ENCODE measurements at regions not wholly inside any gene's neighbourhood (a gene's known extent, or its start where the extent isn't known, plus 50 kb on each side); places are given as distances from the start of the nearest gene placed in this dataset.
"Not testable (repeated sequence)": the region's sequence is repeated elsewhere in the genome, so short reads cannot be mapped to it uniquely, and the experiment has no call there.

GRCh38 chr5:125085797-125086505 is 339.5 kb upstream of the ZNF608 start:
- DNase-seq (ENCODE audit: low spot score), result no peak

- DNase-seq (ENCODE audit: low spot score), result no peak
Observed at GRCh38 chr5:125088522-125089105, 342.2 kb upstream of the ZNF608 start.

DNA sequence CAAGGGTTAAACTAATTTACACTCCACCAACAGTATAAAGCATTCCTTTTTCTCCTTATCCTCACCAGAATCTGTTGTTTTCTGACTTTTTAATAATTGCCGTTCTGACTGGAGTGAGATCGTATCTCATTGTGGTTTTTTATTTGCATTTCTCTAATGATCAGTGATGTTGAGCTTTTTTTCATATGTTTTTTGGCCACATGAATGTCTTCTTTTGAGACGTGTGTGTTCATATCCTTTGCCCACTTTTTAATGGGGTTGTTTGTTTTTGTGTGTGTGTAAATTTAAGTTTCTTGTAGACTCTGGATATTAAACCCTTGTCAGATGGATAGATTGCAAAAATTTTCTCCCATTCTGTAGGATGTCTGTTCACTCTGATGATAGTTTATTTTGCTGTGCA is 345.7 kb upstream of the ZNF608 start:
- not testable (repeated sequence) for DNase-seq (ENCODE audit: low spot score)

DNA sequence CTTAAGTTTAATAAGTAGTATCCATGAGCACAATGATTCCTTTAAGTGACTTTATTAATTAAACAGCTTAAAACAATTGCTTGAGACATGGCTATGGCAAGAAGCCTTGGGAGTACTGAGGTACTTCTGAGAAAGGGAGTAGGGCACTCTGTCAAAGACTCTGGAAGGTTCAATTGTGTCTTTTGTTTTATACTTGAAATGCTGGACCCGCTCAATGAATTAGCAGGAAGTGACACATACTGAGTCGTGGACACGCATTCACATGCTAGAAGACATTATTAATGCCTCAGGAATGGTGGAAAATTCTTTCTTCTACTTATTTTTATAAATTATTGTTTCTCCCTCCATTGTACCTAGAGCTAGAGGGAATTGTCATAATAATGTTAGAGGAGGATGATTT is 347.3 kb upstream of the ZNF608 start:
- DNase-seq (ENCODE audit: low spot score), result peak; percentile 80

GRCh38 chr5:125100342-125100741 is 353.9 kb upstream of the ZNF608 start:
- DNase-seq (ENCODE audit: low spot score), result no peak

- DNase-seq (ENCODE audit: low spot score), result no peak
Observed at GRCh38 chr5:125100951-125101350, 354.5 kb upstream of the ZNF608 start.

DNA sequence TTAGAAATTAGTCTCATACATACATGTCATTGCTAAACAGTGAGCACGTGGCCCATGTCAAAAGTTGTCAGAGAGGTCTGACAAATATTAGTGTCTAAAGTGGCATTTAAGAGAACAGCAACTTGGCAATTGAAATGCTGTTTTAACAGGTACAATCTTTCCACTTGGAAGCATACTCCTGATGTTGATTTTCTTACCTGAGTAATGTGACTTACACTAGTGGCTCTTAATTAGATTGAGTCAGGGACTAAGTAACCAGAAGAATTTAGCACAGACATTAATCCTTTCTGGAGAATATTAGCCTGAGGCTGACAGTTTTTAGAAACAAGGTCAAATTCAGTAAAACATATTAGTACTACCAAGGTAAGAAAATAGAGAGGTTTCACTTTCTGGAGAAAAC is 357.0 kb upstream of the ZNF608 start:
- no peak for DNase-seq (ENCODE audit: low spot score)

GRCh38 chr5:125106271-125106670 is 359.8 kb upstream of the ZNF608 start:
- no peak for DNase-seq (ENCODE audit: low spot score)

GRCh38 chr5:125106881-125107280 is 360.4 kb upstream of the ZNF608 start:
- DNase-seq (ENCODE audit: low spot score), result no peak

DNA sequence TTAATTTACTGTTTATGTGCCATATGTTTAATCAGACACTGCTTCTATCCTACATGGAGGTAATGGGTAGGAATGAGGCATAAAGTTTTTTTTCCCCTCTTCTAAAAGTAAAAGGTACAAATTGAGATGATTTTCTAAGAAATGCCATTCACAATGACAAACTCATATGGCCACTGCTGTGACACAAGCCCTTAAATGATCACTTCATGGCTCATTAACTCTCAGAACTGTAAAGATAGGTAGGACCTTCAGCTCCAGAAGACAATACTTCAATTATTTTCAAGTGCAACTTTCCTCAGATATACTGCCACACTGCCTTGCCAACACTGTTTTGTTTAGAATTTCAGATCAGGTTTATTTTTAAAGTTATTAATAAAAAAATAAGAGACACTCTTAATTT is 362.9 kb upstream of the ZNF608 start:
- DNase-seq (ENCODE audit: low spot score), result no peak

GRCh38 chr5:125109816-125110215 is 363.4 kb upstream of the ZNF608 start:
- DNase-seq (ENCODE audit: low spot score), result no peak

GRCh38 chr5:125112196-125112595 is 365.8 kb upstream of the ZNF608 start:
- DNase-seq (ENCODE audit: low spot score), result no peak

DNA sequence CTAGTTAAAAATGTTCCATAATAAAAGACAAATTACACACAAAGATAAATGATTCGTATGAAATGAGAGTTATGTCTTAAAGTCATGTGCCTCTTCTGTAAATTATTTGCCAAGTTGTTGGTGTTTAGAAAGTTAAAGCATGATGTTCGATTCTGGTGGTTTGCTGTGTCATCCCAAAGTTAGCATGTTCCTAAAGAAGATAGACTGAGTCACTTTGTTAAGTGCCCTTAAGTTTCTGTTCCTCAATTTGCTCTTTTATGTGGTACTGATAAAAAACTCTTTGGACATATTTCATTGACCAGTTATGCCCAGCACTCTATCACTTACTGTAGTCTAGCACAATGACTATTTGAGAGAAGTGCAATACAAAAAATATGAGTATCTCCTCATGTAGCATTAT is 366.9 kb upstream of the ZNF608 start:
- no peak for DNase-seq (ENCODE audit: low spot score)

GRCh38 chr5:125115195-125115525 is 368.7 kb upstream of the ZNF608 start:
- peak; percentile 20 for DNase-seq (ENCODE audit: low spot score)

GRCh38 chr5:125117566-125117965 is 371.1 kb upstream of the ZNF608 start:
- peak; percentile 51 for DNase-seq (ENCODE audit: low spot score)

GRCh38 chr5:125120012-125120411 is 373.6 kb upstream of the ZNF608 start:
- DNase-seq (ENCODE audit: low spot score), result no peak

- DNase-seq (ENCODE audit: low spot score), result no peak
Observed at GRCh38 chr5:125125031-125125823, 378.8 kb upstream of the ZNF608 start.

GRCh38 chr5:125126050-125126449 is 379.6 kb upstream of the ZNF608 start:
- DNase-seq (ENCODE audit: low spot score), result no peak

DNA sequence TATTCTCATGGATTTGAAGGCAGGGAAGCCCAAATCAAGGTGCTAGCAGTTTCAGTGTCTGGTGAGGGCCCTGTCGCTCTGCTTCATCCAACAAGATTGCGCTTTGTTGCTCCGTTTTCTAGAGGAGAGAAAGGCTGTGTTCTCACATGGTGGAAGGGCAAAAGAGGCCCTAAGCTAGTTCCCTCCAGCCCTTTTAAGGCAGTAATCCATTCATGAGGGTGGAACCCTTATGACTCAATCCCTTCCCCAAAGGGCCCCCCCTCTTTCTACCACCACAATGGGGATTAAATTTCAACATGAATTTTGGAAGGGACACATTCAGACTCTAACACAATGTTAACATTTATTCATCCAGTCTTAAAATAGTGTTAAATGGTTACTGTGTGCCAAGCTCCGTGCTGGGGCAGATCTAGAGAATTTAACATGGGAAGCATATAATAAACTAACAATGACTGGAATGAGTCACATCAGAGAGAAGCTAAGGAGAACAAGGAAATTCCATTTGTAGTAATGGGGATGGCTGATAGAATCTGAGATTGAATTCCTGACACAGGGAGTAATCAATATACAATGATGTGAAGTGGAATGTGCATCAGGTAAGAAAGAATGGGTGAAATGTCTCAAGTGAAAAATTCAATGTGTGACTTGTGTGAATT is 382.8 kb upstream of the ZNF608 start:
- no peak for DNase-seq (ENCODE audit: low spot score)

DNA sequence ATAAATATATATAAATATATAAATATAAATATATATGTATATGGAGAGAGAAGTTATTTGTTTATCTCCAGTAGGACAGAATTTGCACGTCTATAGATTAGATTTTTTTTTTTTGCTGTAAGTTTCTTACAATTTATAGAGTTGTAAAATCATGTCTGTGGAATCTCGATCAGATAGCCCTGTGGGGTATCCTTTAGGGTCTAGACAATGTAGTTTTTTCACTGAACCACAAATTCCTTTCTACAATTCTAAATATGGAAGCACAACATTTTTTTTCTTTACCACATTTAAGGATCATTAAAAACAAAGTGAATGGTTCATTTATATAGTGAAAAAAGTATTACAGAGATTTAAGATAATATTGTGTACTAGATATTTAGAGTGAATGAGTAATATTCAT is 384.2 kb upstream of the ZNF608 start:
- DNase-seq (ENCODE audit: low spot score), result no peak

- DNase-seq (ENCODE audit: low spot score), result peak; percentile 59
Observed at GRCh38 chr5:125134216-125135081, 388.0 kb upstream of the ZNF608 start.

GRCh38 chr5:125137535-125137934 is 391.1 kb upstream of the ZNF608 start:
- DNase-seq (ENCODE audit: low spot score), result no peak
